ENCODE measurements at regions not wholly inside any gene's neighbourhood (a gene's known extent, or its start where the extent isn't known, plus 50 kb on each side); places are given as distances from the start of the nearest gene placed in this dataset.

DNA sequence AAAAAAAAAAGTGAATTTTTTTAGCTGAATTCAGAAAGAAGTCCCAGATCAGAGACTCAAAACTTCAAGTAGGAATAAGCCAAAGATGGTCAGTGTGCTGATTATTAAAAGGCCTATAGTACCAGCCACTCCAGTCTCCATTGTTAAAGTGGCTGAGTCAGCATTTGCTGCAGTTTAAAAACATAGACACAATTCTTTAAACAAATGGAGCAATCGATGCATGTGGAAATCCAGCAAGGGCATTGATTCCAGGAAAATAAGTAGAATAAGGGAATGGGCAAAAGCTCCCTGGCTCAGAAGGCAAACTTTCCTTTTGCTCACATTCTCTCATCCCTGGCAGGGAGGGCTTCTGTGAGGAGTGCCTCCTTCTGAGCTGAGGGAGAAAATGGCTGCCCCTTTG is 317.6 kb downstream of the LRIG3 start:
- TF ChIP-seq, protein P1, sequence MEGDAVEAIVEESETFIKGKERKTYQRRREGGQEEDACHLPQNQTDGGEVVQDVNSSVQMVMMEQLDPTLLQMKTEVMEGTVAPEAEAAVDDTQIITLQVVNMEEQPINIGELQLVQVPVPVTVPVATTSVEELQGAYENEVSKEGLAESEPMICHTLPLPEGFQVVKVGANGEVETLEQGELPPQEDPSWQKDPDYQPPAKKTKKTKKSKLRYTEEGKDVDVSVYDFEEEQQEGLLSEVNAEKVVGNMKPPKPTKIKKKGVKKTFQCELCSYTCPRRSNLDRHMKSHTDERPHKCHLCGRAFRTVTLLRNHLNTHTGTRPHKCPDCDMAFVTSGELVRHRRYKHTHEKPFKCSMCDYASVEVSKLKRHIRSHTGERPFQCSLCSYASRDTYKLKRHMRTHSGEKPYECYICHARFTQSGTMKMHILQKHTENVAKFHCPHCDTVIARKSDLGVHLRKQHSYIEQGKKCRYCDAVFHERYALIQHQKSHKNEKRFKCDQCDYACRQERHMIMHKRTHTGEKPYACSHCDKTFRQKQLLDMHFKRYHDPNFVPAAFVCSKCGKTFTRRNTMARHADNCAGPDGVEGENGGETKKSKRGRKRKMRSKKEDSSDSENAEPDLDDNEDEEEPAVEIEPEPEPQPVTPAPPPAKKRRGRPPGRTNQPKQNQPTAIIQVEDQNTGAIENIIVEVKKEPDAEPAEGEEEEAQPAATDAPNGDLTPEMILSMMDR (conservative IDR thresholded peaks at IDR 0.05; ENCODE audit: low read depth, low read length): no peak
- TF ChIP-seq EZH2 (IDR thresholded peaks at IDR 0.05; ENCODE audit: low read length, unreplicated experiment): no peak
